Natural killer cell treated with Interleukin-12 subunit alpha and Interleukin-12 subunit beta and Interleukin-15 and Interleukin-18, amount 100 ng/mL, for 72 hours (primary cell): ENCODE measurements at regions not wholly inside any gene's neighbourhood (a gene's known extent, or its start where the extent isn't known, plus 50 kb on each side); places are given as distances from the start of the nearest gene placed in this dataset.
"Not testable (repeated sequence)": the region's sequence is repeated elsewhere in the genome, so short reads cannot be mapped to it uniquely, and the experiment has no call there.

Experiments used
- ATAC-seq, 2 donors: fragments of 150-1000 bp; cut with Tn5 transposase in 1 of 2; sonication (Bioruptor Pico), chemical (Tn5 transposase) in 1 of 2; 2 replicates each; pipeline ENCODE4 v1.10.0; 2021
- DNase-seq: peaks from one replicate; pipeline ENCODE4 v3.0.0; 2022; ENCODE audit warnings: low spot score
- H3K27ac Mint-ChIP-seq, 2 donors: 1 replicate in 1 of 2; 2 replicates in 1 of 2; pipeline ENCODE4 v1.8.0; 2022; ENCODE audit warnings: mixed read lengths in 2 of 2, mild to moderate bottlenecking in 1 of 2, moderate library complexity in 1 of 2
- H3K27me3 Mint-ChIP-seq, 2 donors: 1 replicate in 1 of 2; 2 replicates in 1 of 2; pipeline ENCODE4 v1.8.0; 2022; ENCODE audit warnings: mixed read lengths in 2 of 2
- H3K36me3 Mint-ChIP-seq: one replicate; pipeline ENCODE4 v1.8.0; 2022; ENCODE audit warnings: mixed read lengths
- H3K4me1 Mint-ChIP-seq, 2 donors: 1 replicate in 1 of 2; 2 replicates in 1 of 2; pipeline ENCODE4 v1.8.0; 2022; ENCODE audit warnings: low read depth in 2 of 2, mixed read lengths in 2 of 2, mild to moderate bottlenecking in 1 of 2
- H3K4me3 Mint-ChIP-seq: one replicate; pipeline ENCODE4 v1.8.0; 2022; ENCODE audit warnings: mixed read lengths
- H3K9me3 Mint-ChIP-seq: 2 replicates; pipeline ENCODE4 v1.8.0; 2022; ENCODE audit warnings: mixed read lengths

GRCh38 chr6:40848868-40849514, 190.0 kb downstream of the UNC5CL start:
- Mint-ChIP-seq H3K27ac (no peak overlapping the region), H3K4me1 (no peaks in the 10 kb centered on the region), H3K27me3 (peaks cover 22% of the 10 kb centered on the region in 2 donors), H3K36me3 (no peaks in the 10 kb centered on the region), H3K4me3 (no peak overlapping the region), H3K9me3 (no peaks in the 10 kb centered on the region)
- ATAC-seq = no peak
- DNase-seq = no peak

- Mint-ChIP-seq H3K4me3 (no peak overlapping the region), H3K27ac (no peak overlapping the region), H3K27me3 (peaks cover 19 to 25% of the 10 kb centered on the region in 2 donors), H3K36me3 (no peaks in the 10 kb centered on the region), H3K4me1 (no peaks in the 10 kb centered on the region), H3K9me3 (no peaks in the 10 kb centered on the region)
- ATAC-seq (no peak), DNase-seq (no peak)
Measured at GRCh38 chr6:40848038-40848437, 191.0 kb downstream of the UNC5CL start.

GRCh38 chr6:40845553-40845952, 193.5 kb downstream of the UNC5CL start:
- no peaks in the 10 kb centered on the region for H3K9me3 Mint-ChIP-seq
- DNase-seq (no peak), ATAC-seq (no peak)
- H3K4me3 Mint-ChIP-seq = no peak overlapping the region
- peaks cover 32 to 48% of the 10 kb centered on the region in 2 donors for H3K27me3 Mint-ChIP-seq
- no peak overlapping the region for H3K27ac Mint-ChIP-seq
- no peaks in the 10 kb centered on the region for H3K36me3 Mint-ChIP-seq
- no peaks in the 10 kb centered on the region for H3K4me1 Mint-ChIP-seq

- H3K27me3 Mint-ChIP-seq = peaks cover 32 to 48% of the 10 kb centered on the region in 2 donors
- H3K9me3 Mint-ChIP-seq = no peaks in the 10 kb centered on the region
- no peaks in the 10 kb centered on the region for H3K36me3 Mint-ChIP-seq
- H3K27ac Mint-ChIP-seq = no peak overlapping the region
- DNase-seq (no peak), ATAC-seq (no peak)
- no peak overlapping the region for H3K4me3 Mint-ChIP-seq
- no peaks in the 10 kb centered on the region for H3K4me1 Mint-ChIP-seq
Measured at GRCh38 chr6:40844246-40844645, 194.8 kb downstream of the UNC5CL start.

- Mint-ChIP-seq H3K9me3 (no peaks in the 10 kb centered on the region), H3K36me3 (no peaks in the 10 kb centered on the region), H3K4me1 (no peaks in the 10 kb centered on the region), H3K4me3 (no peak overlapping the region), H3K27me3 (peaks cover 27 to 41% of the 10 kb centered on the region in 2 donors), H3K27ac (no peak overlapping the region)
- ATAC-seq (no peak), DNase-seq (no peak)
Measured at GRCh38 chr6:40841721-40842120, 197.3 kb downstream of the UNC5CL start.

- no peaks in the 10 kb centered on the region for H3K9me3 Mint-ChIP-seq
- H3K36me3 Mint-ChIP-seq = no peaks in the 10 kb centered on the region
- no peaks in the 10 kb centered on the region for H3K4me1 Mint-ChIP-seq
- H3K27ac Mint-ChIP-seq = no peak overlapping the region
- H3K27me3 Mint-ChIP-seq = peaks cover 34 to 49% of the 10 kb centered on the region in 2 donors
- H3K4me3 Mint-ChIP-seq = no peak overlapping the region
- no peak for DNase-seq
- ATAC-seq = no peak
Measured at GRCh38 chr6:40832691-40833090, 206.3 kb downstream of the UNC5CL start.

- H3K4me3 Mint-ChIP-seq = no peak overlapping the region
- no peak overlapping the region for H3K27ac Mint-ChIP-seq
- no peak for DNase-seq
- H3K4me1 Mint-ChIP-seq = no peaks in the 10 kb centered on the region
- H3K9me3 Mint-ChIP-seq = no peaks in the 10 kb centered on the region
- ATAC-seq = no peak
- H3K36me3 Mint-ChIP-seq = no peaks in the 10 kb centered on the region
- H3K27me3 Mint-ChIP-seq = peaks cover 34 to 51% of the 10 kb centered on the region in 2 donors
Measured at GRCh38 chr6:40831381-40831780, 207.6 kb downstream of the UNC5CL start.

GRCh38 chr6:40825102-40825501, 213.9 kb downstream of the UNC5CL start:
- Mint-ChIP-seq H3K36me3 (no peaks in the 10 kb centered on the region), H3K4me3 (no peak overlapping the region), H3K27me3 (peaks cover 19 to 30% of the 10 kb centered on the region in 2 donors), H3K9me3 (no peaks in the 10 kb centered on the region), H3K27ac (no peak overlapping the region), H3K4me1 (no peaks in the 10 kb centered on the region)
- DNase-seq (no peak), ATAC-seq (no peak)

- not testable (repeated sequence) for H3K9me3 Mint-ChIP-seq, H3K36me3 Mint-ChIP-seq, DNase-seq, H3K4me3 Mint-ChIP-seq, H3K4me1 Mint-ChIP-seq, H3K27ac Mint-ChIP-seq
- peak; percentile 52 to 67 for ATAC-seq
- H3K27me3 Mint-ChIP-seq = peaks cover 19 to 30% of the 10 kb centered on the region in 2 donors
Measured at GRCh38 chr6:40823917-40824891, 214.8 kb downstream of the UNC5CL start.

- Mint-ChIP-seq H3K27me3 (peaks cover 16 to 25% of the 10 kb centered on the region in 2 donors), H3K4me1 (no peaks in the 10 kb centered on the region), H3K4me3 (no peak overlapping the region), H3K36me3 (no peaks in the 10 kb centered on the region), H3K9me3 (no peaks in the 10 kb centered on the region), H3K27ac (no peak overlapping the region)
- no peak for DNase-seq
- no peak for ATAC-seq
Measured at GRCh38 chr6:40822619-40823018, 216.4 kb downstream of the UNC5CL start.

- ATAC-seq (no peak), DNase-seq (no peak)
- H3K4me1 Mint-ChIP-seq = no peaks in the 10 kb centered on the region
- peak overlapping the region in 1 of 2 donors; percentile 36 for H3K27ac Mint-ChIP-seq
- peaks cover 10% of the 10 kb centered on the region in 2 donors for H3K27me3 Mint-ChIP-seq
- H3K9me3 Mint-ChIP-seq = no peaks in the 10 kb centered on the region
- H3K36me3 Mint-ChIP-seq = no peaks in the 10 kb centered on the region
- no peak overlapping the region for H3K4me3 Mint-ChIP-seq
Measured at GRCh38 chr6:40819182-40819834, 219.7 kb downstream of the UNC5CL start.

- H3K36me3 Mint-ChIP-seq = no peaks in the 10 kb centered on the region
- DNase-seq = no peak
- peaks cover 2 to 5% of the 10 kb centered on the region in 2 donors for H3K27me3 Mint-ChIP-seq
- H3K4me1 Mint-ChIP-seq = no peaks in the 10 kb centered on the region
- H3K27ac Mint-ChIP-seq = no peak overlapping the region
- H3K4me3 Mint-ChIP-seq = no peak overlapping the region
- ATAC-seq = peak in 1 of 2 donors; percentile 50
- H3K9me3 Mint-ChIP-seq = no peaks in the 10 kb centered on the region
Measured at GRCh38 chr6:40817369-40817768, 221.7 kb downstream of the UNC5CL start.

- no peak overlapping the region for H3K27ac Mint-ChIP-seq
- no peaks in the 10 kb centered on the region for H3K9me3 Mint-ChIP-seq
- H3K4me3 Mint-ChIP-seq = no peak overlapping the region
- peaks cover 0 to 5% of the 10 kb centered on the region in 2 donors for H3K27me3 Mint-ChIP-seq
- ATAC-seq (no peak), DNase-seq (no peak)
- H3K4me1 Mint-ChIP-seq = no peaks in the 10 kb centered on the region
- no peaks in the 10 kb centered on the region for H3K36me3 Mint-ChIP-seq
Measured at GRCh38 chr6:40816601-40817000, 222.4 kb downstream of the UNC5CL start.

- Mint-ChIP-seq H3K27me3 (no peaks in the 10 kb centered on the region), H3K27ac (no peak overlapping the region), H3K4me1 (no peaks in the 10 kb centered on the region), H3K4me3 (no peak overlapping the region), H3K36me3 (no peaks in the 10 kb centered on the region), H3K9me3 (no peaks in the 10 kb centered on the region)
- DNase-seq (no peak), ATAC-seq (no peak)
Measured at GRCh38 chr6:40815731-40816130, 223.3 kb downstream of the UNC5CL start.
